HEK293 (cell line): ENCODE measurements at regions not wholly inside any gene's neighbourhood (a gene's known extent, or its start where the extent isn't known, plus 50 kb on each side); places are given as distances from the start of the nearest gene placed in this dataset.

ENCODE experiments used
- WT1 ChIP-seq: fragments of 450-650 bp; formaldehyde crosslinking; IDR thresholded peaks from 2 replicates; pipeline ENCODE4 v1.5.1; 2016; ENCODE audit warnings: missing biosample characterization, missing genetic modification characterization
- ZBTB1 ChIP-seq: fragments of 450-650 bp; formaldehyde crosslinking; IDR thresholded peaks from 2 replicates; pipeline ENCODE4 v1.5.1; 2016; ENCODE audit warnings: missing biosample characterization, missing genetic modification characterization
- ZBTB26 ChIP-seq: fragments of 450-650 bp; formaldehyde crosslinking; optimal IDR thresholded peaks from 2 replicates; pipeline ENCODE3; 2016; ENCODE audit warnings: missing biosample characterization, mild to moderate bottlenecking, missing genetic modification characterization
- ZFP3 ChIP-seq: fragments of 450-650 bp; formaldehyde crosslinking; IDR thresholded peaks from 2 replicates; pipeline ENCODE4 v1.5.1; 2016; ENCODE audit warnings: low read depth, missing biosample characterization, missing genetic modification characterization
- ZNF274 ChIP-seq, 2 experiments: fragments of 200-500 bp in 1 of 2; fragments of 450-650 bp in 1 of 2; sonication (Bioruptor generic) in 1 of 2; formaldehyde crosslinking in 1 of 2; IDR thresholded peaks; 2 replicates each; pipeline versions ENCODE4 v1.5.1 to v1.6.1; 2014 to 2016; ENCODE audit warnings: borderline replicate concordance in 1 of 2, inconsistent platforms in 1 of 2, low read length in 1 of 2, missing biosample characterization in 1 of 2, missing genetic modification characterization in 1 of 2
- ZNF335 ChIP-seq: fragments of 450-650 bp; formaldehyde crosslinking; conservative IDR thresholded peaks from 2 replicates; pipeline ENCODE4 v1.5.1; 2016; ENCODE audit warnings: missing biosample characterization, missing genetic modification characterization
- ZNF501 ChIP-seq: fragments of 450-650 bp; formaldehyde crosslinking; IDR thresholded peaks from 2 replicates; pipeline ENCODE4 v1.5.1; 2016; ENCODE audit warnings: missing biosample characterization, missing genetic modification characterization
- ZNF529 ChIP-seq: fragments of 450-650 bp; formaldehyde crosslinking; IDR thresholded peaks from 2 replicates; pipeline ENCODE4 v1.5.1; 2017; ENCODE audit warnings: missing genetic modification characterization, missing biosample characterization; ENCODE audit not compliant: insufficient replicate concordance
- ZNF692 ChIP-seq: fragments of 450-650 bp; formaldehyde crosslinking; IDR thresholded peaks from 2 replicates; pipeline ENCODE4 v1.5.1; 2016; ENCODE audit warnings: missing biosample characterization, missing genetic modification characterization
- ZSCAN30 ChIP-seq: fragments of 450-650 bp; IDR thresholded peaks from 2 replicates; pipeline ENCODE4 v1.5.1; 2018; ENCODE audit warnings: missing biosample characterization, mild to moderate bottlenecking, missing genetic modification characterization, moderate library complexity
- TF ChIP-seq, protein P1 (sequence below): fragments of 450-650 bp; formaldehyde crosslinking; IDR thresholded peaks from 2 replicates; pipeline ENCODE4 v1.5.1; 2016; ENCODE audit warnings: missing biosample characterization, missing genetic modification characterization
- TF ChIP-seq, protein P2 (sequence below): fragments of 450-650 bp; formaldehyde crosslinking; IDR thresholded peaks from 2 replicates; pipeline ENCODE4 v1.5.1; 2017; ENCODE audit warnings: missing biosample characterization, missing genetic modification characterization

DNA sequence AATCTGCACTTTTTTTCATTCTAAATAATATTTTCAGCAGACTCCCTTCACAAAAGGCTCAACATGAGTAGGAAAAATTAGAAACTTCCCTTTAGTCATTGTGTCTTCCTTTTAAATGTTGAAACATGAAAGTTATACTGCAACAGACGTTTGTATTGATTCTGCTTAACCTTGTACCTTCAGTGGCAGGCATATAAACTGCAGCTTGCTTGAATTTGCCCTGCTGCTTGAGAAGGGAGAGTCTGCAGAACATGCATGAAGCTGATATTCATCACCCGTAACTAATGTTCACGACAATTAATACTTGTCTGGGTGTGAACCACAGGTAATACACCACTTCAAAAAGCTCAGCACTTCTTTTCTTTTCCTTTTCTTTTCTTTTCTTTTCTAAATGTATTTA is 294.7 kb upstream of the LRP1B start:
- TF ChIP-seq ZNF335 (no peak), WT1 (tag by site-specific recombination) (no peak), ZNF692 (tag by site-specific recombination) (no peak), ZBTB1 (tag by site-specific recombination) (no peak), ZBTB26 (no peak), ZNF529 (tag by site-specific recombination) (no peak), ZNF274 (IDR thresholded peaks at IDR 0.05; ENCODE audit: low read length) (no peak), ZNF274 (tag by site-specific recombination; IDR thresholded peaks at IDR 0.05; ENCODE audit: borderline replicate concordance) (no peak), ZSCAN30 (tag by site-specific recombination) (no peak), ZNF501 (no peak), ZFP3 (tag by site-specific recombination) (no peak)
- TF ChIP-seq, protein P1, sequence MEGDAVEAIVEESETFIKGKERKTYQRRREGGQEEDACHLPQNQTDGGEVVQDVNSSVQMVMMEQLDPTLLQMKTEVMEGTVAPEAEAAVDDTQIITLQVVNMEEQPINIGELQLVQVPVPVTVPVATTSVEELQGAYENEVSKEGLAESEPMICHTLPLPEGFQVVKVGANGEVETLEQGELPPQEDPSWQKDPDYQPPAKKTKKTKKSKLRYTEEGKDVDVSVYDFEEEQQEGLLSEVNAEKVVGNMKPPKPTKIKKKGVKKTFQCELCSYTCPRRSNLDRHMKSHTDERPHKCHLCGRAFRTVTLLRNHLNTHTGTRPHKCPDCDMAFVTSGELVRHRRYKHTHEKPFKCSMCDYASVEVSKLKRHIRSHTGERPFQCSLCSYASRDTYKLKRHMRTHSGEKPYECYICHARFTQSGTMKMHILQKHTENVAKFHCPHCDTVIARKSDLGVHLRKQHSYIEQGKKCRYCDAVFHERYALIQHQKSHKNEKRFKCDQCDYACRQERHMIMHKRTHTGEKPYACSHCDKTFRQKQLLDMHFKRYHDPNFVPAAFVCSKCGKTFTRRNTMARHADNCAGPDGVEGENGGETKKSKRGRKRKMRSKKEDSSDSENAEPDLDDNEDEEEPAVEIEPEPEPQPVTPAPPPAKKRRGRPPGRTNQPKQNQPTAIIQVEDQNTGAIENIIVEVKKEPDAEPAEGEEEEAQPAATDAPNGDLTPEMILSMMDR (tag by site-specific recombination): no peak
- TF ChIP-seq, protein P2, sequence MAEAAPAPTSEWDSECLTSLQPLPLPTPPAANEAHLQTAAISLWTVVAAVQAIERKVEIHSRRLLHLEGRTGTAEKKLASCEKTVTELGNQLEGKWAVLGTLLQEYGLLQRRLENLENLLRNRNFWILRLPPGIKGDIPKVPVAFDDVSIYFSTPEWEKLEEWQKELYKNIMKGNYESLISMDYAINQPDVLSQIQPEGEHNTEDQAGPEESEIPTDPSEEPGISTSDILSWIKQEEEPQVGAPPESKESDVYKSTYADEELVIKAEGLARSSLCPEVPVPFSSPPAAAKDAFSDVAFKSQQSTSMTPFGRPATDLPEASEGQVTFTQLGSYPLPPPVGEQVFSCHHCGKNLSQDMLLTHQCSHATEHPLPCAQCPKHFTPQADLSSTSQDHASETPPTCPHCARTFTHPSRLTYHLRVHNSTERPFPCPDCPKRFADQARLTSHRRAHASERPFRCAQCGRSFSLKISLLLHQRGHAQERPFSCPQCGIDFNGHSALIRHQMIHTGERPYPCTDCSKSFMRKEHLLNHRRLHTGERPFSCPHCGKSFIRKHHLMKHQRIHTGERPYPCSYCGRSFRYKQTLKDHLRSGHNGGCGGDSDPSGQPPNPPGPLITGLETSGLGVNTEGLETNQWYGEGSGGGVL (tag by site-specific recombination): no peak
